Epithelial cell of esophagus (primary cell): ENCODE measurements at regions not wholly inside any gene's neighbourhood (a gene's known extent, or its start where the extent isn't known, plus 50 kb on each side); places are given as distances from the start of the nearest gene placed in this dataset.
A peak's percentile ranks its signal among the peaks of the same experiment; 100 is the strongest.

Source experiments
- DNase-seq: peaks from one replicate; pipeline ENCODE4 v3.0.0; 2010; ENCODE audit warnings: low read depth
- H3K4me3 ChIP-seq: 2 replicates; pipeline ENCODE4 v1.5.1; 2011; ENCODE audit warnings: mild to moderate bottlenecking, low read length, control low read depth
- TF ChIP-seq, protein P1 (sequence below): IDR thresholded peaks from 2 replicates; pipeline ENCODE4 v1.5.1; 2011; ENCODE audit warnings: low read depth, mild to moderate bottlenecking, low read length, control low read depth, inconsistent platforms; ENCODE audit not compliant: insufficient read depth; ENCODE audit errors: missing control alignments

DNA sequence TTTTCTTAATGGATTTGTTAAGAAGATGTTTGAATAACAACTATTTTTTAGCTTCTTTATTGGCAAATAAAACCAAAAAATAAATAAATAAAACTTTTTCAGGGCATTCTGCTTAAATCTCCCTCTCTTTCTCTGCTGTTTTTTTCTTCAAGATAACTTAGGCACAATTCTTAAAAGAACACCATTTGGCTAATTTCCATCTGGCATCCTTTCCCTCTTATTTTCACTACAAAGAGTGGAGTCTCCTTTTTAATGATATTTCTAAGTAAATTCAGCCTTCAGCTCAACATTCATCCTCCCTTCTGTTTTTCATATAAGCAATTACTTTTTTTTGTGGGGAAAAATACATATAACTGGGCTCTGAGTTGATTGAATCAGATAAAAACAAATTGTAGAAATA lies 88.1 kb downstream of the PCDH7 start:
- TF ChIP-seq, protein P1, sequence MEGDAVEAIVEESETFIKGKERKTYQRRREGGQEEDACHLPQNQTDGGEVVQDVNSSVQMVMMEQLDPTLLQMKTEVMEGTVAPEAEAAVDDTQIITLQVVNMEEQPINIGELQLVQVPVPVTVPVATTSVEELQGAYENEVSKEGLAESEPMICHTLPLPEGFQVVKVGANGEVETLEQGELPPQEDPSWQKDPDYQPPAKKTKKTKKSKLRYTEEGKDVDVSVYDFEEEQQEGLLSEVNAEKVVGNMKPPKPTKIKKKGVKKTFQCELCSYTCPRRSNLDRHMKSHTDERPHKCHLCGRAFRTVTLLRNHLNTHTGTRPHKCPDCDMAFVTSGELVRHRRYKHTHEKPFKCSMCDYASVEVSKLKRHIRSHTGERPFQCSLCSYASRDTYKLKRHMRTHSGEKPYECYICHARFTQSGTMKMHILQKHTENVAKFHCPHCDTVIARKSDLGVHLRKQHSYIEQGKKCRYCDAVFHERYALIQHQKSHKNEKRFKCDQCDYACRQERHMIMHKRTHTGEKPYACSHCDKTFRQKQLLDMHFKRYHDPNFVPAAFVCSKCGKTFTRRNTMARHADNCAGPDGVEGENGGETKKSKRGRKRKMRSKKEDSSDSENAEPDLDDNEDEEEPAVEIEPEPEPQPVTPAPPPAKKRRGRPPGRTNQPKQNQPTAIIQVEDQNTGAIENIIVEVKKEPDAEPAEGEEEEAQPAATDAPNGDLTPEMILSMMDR = no peak
- DNase-seq = no peak

DNA sequence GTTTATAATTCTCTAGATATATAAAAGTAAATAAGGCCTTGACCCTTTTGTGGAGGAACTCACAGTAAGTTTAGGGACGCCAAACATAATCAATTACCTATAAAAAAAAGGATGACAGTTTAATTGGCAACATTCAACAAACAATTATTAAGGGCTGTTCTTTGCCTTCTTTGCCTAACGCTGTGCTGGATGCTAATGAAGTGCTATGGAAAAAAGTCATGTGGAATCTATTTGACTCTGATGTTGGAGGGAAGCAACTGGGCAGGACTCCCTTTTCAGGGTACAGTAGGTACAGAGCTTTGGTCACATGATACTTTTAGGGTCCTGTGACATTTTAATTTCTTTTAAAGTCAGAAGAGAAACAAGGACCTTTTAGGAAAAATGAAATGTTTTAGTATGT lies 91.1 kb downstream of the PCDH7 start:
- TF ChIP-seq, protein P1 = no peak
- no peak overlapping the region for H3K4me3 ChIP-seq

More for the DNA sequence above, 88.1 kb downstream of the PCDH7 start:
- no peak overlapping the region for H3K4me3 ChIP-seq

DNA sequence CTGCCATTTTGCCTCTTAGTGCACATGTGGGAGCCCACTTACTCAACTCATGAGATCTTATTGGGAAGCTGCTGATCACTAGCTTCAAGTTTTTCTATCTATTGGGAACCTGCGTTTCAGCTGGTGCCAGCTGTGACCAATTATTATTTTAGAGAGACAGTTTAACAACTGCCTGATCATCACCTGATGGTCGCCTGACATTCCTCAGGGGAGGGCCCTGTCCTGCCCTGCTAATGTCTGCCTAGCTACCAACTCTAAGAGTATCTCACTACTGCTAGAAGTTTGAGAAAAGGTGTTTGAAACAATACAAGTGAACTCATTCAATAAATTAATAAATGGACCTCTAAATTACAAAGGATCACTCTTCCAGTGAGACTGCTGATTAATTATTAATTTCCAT lies 95.5 kb downstream of the PCDH7 start:
- no peak overlapping the region for H3K4me3 ChIP-seq
- TF ChIP-seq, protein P1 = no peak
- DNase-seq = no peak

More for the DNA sequence above, 91.1 kb downstream of the PCDH7 start:
- no peak for DNase-seq

DNA sequence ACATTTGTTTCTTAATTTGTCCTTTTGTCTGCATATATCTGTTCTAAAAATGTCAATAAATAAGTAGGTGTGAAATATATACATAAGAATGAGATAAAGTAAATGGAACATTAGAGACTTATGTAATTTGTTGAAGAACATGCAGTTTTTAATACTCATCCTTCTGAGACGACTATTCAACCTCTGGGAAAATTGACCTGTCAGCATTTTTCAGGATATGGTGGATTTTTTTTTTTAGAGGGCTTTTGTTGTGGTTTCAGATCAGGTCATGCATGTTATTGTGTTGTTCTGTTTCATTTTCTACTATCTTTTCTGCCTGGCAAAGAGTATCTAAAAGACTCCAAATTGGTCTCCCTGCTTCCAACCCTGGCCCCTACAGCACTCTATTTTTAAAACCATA lies 97.3 kb downstream of the PCDH7 start:
- TF ChIP-seq, protein P1 = no peak
- no peak for DNase-seq

DNA sequence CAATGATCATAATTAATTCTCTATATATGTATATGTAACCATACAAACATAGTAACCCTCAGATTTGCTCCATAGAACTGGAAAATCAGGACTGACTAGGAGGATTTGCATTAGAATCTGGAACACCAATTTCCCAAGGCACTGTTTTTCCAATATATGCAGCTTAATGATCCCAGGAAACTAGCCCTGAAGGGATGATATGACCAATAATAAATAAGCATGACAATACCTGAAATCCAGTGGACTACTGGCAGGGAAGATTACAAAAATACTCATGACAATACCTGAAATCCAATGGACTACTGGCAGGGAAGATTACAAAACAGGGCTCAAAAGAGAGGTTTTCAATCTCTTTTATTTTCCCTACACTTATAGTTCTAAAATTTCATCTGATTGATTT lies 98.4 kb downstream of the PCDH7 start:
- DNase-seq = peak; percentile 14
- no peak overlapping the region for H3K4me3 ChIP-seq
- TF ChIP-seq, protein P1 = no peak

More for the DNA sequence above, 97.3 kb downstream of the PCDH7 start:
- no peak overlapping the region for H3K4me3 ChIP-seq

DNA sequence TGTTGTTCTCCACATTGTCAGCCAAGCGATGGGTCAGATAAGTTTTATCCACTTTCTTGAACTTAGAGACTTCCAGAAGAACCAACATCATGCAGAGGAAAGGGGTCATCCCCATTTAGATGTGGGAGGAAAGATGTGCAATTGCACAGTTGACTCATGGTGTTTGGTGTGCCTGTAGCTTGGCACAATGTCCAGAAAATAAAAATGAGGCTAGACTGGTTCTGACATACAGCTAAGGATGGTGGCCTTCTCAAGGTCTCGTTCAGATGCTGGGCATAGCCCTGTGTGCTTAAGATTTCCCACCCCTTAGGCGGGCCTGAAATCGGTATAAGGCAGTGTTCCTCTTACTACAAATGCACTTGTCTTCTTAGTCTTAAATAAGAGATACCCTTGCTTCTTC lies 101.1 kb downstream of the PCDH7 start:
- no peak overlapping the region for H3K4me3 ChIP-seq
- TF ChIP-seq, protein P1 = no peak
- DNase-seq = peak; percentile 9

DNA sequence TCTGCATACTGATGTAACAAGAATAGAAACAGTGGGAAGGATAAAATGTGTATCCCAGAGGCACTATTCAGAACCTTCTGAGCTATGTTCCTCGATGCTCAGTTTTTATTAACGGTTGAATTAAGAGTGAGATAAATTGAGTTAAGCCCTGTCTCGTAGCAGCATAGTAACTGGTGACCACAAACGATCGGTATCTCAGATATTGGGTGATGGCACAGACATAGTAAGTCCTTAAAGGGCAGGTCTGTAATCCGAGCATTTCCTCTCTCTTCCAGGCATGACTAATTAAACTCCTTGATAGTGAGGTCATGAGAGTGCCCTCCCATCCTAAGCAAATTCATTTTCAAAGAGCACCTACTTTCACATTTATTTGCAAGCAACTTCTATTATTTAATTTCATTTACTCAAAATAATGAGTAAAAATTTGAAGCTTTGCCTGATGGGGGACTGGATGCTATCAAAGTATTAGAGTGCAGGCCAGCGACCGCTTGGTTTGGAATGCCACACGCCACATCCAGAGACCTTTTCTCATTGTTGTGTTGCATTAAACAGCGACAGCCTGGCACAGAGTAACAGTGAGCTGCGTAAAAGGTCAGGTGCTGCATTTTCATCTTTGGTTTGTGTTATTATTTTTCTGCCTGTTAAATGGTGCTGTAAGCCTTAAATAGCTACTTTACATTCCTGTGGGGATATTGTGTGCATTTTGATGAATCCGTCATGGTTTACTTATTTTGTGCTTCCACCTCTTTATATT lies 101.9 kb downstream of the PCDH7 start:
- H3K4me3 ChIP-seq = no peak overlapping the region
- TF ChIP-seq, protein P1 = no peak
- DNase-seq = peak; percentile 59
